Stimulated activated CD4-positive, alpha-beta T cell treated with anti-CD3 and anti-CD28 coated beads, Interleukin-12 subunit alpha, Interleukin-12 subunit beta, amount 100 ng/mL, for 4 hours (primary cell): ENCODE measurements at regions not wholly inside any gene's neighbourhood (a gene's known extent, or its start where the extent isn't known, plus 50 kb on each side); places are given as distances from the start of the nearest gene placed in this dataset.
"Not testable (repeated sequence)": the region's sequence is repeated elsewhere in the genome, so short reads cannot be mapped to it uniquely, and the experiment has no call there.

Source experiments
- DNase-seq: peaks from one replicate; pipeline ENCODE4 v3.0.0-alpha.2; 2020

DNA sequence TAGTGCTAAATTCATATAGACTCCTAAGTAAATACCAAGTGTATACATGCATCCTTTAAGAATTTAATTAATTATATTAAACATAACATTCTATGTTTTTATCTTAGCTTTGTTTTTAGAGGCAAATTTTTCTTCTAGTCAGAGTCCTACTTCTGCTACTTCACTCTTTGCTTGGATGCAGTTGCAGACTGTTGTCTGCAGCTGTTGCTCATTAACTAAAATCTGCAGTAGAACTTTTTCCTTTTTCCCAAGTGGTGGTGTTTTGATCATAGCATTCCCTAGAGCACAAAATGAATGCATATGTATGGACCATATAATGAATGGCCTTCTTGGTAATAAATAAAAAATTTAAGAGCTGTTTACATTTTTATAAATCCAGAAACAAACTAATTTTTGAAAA lies 198.3 kb downstream of the CASP12 start:
- DNase-seq: no peak

DNA sequence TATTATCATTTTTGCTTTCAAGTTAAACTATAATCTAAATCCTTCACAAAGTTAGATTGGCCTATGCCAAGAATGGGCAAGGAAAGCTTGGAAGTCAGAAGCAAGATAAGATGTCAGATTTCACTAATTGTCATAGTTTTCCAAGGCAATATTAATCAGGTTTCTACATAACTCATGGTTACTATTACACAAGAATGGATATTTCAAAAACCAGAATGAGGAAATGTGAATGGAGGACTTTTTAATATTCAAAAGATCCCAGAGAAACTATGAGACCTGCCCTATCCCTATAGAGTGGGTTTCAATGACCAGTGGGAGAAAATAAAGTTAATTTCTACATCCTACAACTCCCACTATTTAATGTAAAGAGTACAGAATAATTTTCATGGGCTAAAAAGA lies 203.2 kb downstream of the CASP12 start:
- no peak for DNase-seq

DNA sequence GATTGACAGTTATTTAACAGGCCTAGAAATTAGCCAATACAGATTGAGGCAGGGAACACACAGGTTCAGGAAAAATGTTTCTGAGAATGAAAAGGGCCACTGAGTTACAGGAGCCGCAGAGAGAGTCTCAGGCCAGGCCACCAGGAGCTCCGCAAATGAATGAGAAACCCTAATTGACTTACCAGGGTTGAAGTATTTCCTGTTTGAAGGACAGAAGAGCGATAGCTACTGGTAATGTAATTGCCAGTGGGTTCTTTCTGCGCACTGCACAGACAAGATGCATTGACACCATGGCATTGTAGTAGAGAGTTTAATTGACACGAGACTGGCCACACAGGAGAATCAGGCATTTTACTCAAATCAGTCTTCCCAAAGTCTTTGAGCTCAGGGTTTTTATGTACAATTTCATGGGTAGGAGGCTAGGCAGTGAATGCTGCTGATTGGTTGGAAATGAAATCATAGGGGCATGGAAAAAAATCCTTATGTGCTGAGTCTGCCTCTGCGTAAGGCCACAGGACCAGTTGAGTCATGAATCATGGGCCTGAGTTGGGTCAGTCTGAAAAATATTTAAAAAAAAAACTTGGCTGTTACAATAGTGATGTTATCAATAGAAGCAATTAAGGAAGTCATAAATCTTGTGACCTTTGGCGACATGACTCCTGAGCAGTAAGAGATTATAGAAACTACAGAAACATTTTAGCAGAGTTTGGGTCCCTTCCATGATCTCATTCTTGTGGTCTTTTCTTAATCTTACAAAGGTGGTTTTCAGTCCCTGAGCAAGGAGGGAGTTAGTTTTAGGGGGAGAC lies 203.8 kb downstream of the CASP12 start:
- no peak for DNase-seq

DNA sequence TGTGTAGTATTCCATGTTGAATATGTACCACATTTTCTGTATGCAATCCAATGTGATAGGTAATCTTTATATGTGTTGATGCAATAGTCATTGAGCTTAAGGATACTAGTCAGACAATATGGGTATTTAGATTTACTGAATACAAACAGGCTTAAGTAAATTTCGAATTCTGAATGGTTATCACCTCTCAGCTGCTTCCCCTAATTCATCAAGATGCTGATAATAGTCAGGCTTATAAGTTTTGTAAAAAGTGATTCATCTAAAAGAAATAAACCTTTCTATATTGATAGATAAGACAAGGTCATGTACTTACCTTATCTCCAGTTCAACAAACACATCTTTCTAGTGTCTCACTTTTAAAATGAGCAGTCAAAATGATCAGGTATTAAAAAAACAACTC lies 205.5 kb downstream of the CASP12 start:
- DNase-seq: no peak

DNA sequence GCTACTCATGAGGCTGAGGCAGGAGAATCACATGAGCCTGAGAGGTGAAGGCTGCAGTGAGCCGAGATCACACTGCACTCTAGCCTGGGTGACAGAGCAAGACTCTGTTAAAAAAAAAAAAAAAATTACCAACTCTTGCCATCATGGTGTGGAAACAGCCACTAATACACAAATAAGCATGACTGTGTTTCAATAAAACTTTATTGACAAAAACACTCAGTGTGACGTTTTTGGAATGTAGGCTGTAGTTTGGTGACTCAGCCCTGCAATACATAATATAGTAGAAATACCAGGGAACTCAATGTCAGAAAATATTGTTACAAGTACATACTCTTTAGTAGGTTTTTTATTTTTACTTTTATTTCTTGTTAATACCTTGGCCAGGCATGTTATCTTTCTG lies 207.1 kb downstream of the CASP12 start:
- DNase-seq: no peak

DNA sequence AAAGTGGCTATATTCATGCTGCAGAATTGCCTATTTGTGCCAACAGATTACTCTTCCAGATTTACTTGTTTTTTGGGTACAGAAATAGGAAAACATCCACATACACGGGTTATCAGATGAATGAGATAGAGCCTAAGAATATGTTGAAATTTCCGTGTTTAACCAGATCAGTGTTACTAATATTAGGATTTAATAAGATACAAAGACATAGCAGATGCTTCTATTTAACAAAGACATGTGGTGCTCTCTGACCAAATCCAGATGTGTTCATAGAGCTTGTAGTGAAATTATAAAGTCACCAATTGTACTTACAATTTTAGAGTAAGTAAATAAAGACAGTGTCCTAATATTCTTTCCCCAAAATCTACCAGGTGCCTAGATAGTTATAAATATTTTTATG lies 208.0 kb downstream of the CASP12 start:
- no peak for DNase-seq

DNA sequence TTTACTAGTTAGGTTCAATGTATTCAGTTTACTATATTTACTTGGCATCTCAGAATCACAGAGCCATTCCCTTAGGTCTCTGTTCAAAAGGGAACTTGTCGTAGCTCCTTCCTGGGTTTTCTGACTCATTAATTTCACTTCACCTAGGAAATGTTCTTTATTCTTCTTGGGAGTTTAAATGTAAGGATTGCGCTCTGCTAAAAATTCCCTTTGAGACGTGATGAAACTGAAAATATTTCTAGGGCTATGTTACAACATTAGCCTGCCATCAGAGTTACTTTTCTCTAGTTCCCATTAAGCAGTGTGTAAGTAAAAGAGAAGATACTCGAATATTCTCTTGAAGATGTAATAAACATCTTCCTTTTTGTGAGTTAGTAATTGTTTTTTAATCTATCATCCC lies 209.5 kb downstream of the CASP12 start:
- DNase-seq: no peak

DNA sequence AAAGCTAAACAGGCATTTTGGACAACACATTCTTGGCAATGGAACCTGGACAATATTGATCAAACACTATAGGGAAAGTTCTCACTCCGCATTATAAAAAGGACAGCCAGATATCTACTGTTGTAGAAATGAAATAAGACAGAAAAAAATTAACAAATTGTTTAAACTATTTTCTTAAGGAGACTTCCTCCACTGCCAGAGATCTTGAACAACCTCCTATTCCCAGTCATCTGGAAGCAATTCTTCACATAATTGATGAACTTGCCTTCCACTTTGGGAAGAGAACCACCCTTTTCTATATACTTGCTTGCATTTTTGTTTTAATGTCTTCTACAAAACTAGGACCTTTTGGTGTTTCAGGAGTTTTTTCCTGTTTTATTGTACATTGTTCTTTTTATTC lies 216.1 kb downstream of the CASP12 start:
- DNase-seq: no peak

DNA sequence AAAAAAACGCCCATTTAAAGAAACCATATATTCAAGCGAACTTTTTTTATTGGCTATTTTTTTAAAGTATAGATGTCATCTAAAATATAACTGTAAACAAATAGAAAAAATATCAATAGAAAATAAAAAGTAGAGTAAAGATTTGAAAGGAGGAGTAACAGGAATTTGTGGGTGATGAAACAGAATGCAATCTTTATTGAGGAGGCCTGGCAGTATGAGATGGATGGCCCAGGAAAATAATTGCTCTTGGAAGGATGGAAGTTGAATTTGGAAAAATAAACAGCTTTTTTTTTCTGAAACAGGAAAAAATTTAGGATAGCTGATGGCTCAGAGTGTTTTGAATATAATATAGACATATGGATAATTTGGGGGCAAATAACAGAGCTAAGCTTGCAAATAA lies 219.0 kb downstream of the CASP12 start:
- DNase-seq: no peak

DNA sequence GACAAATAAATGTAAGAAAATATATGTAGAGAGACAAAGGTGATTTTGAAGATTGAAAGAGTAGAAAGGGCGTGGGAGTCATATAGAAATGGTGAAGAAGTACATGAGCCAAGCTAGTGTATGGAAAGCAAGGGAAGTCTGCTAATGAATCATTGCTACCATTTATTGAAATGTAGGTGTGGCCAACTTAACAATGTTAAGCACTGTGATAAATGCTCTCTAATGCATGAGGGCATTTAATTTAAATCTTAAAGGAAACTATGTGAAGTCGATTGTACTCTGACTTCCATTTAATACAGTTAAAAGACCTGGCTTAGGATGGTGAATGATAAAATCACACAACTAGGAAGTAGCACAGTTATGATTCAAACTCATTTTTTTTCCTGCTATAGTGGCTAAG lies 219.9 kb downstream of the CASP12 start:
- no peak for DNase-seq

DNA sequence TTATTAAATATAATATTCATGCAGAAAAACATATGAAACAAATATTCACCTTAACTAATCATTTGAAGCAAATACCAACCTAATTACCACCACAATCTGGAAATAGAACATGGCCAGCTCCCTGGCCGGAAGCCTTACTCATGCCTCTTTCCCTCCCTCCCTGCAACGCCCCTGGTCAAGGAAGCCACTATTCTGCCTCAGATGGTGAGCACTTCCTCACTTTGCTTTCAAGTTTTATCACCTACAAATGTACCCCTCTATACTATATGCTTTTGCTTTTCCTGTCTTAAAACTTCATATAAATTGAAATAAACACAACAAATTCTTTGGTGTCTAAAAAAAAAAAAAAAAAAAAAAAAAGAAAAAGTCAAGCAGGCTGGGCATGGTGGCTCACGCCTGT lies 221.2 kb downstream of the CASP12 start:
- DNase-seq: not testable (repeated sequence)

DNA sequence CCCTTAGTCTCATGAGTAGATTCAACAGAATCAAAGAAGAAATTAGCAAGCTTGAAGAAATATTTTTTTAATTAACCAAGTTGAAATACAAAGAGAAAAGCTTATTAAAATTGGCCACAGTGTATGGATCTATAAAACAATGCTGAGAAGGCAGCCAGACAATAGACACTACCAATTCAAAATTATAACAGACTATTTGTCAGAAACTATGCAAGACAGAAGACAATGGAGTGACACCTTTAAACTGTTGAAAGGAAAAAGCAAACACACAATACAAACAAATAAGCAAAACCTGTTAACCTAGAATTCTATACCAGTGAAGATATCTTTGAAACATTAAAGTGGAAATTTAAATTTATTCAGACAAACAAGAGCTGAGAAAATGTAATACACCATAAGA lies 225.4 kb downstream of the CASP12 start:
- no peak for DNase-seq

DNA sequence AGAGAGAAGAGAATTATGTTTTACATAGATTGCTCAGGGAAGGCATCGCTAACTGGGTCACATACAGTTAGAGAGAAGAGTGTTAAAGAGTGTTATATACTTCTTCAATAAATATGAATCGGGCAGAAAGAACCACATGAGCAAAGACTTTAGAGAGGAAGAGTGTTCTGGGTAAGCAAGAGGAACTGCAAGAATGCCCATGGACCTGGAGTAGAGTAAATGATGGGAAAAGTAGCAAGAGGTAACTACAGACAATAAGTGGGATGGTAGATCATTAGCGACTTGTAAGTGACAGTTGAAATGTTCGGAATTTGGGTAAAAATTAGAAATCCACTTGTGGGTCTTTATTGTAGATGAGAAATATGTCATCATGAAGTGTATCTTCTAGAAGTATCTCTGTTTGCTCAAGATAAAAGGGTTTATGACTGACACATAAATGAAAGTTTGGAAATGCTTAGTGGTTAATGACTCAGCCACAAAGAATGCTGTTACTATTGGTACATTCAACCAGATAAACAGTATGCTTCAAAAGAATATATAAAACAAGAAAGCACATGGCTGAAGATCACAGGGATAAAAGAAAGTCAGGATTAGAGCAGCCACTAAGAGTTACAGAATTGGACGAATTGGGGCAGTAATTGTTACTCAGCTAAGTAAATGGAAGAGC lies 229.3 kb downstream of the CASP12 start:
- no peak for DNase-seq

DNA sequence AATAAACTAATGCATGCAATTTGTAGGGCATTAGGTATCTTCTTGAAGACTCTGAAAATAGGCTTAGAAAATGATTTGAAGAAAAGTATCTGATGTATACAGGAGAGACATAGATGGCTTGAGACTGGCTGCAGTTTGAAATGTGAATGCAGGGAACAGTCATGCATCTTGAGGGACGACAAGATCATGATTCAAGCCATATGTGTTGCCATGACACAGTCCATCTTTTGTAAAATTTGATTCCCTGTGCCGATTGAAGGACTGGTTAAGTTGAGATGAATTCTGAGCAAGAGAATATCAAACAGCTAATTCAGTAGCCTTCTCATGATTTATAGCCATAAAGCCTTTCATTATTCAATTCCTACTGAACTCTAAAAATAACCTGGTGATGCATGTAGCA lies 231.6 kb downstream of the CASP12 start:
- DNase-seq: no peak

DNA sequence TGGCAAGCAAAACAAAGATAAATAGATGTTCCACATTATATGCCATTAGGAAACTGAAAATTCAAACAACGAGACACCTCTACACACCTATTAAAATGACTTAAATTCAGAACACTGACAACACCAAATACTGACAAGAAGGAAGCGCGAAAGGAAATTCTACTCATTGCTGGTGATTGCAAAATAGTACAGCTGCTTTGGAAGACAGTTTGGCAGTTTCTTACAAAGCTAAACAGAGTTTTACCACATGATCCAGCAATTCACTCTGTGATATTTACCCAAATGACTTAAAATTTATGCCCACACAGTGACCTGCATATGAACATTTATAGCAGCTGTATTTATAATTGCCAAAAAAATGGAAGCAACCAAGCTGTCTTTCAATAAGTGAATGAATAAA lies 232.6 kb downstream of the CASP12 start:
- DNase-seq: no peak

DNA sequence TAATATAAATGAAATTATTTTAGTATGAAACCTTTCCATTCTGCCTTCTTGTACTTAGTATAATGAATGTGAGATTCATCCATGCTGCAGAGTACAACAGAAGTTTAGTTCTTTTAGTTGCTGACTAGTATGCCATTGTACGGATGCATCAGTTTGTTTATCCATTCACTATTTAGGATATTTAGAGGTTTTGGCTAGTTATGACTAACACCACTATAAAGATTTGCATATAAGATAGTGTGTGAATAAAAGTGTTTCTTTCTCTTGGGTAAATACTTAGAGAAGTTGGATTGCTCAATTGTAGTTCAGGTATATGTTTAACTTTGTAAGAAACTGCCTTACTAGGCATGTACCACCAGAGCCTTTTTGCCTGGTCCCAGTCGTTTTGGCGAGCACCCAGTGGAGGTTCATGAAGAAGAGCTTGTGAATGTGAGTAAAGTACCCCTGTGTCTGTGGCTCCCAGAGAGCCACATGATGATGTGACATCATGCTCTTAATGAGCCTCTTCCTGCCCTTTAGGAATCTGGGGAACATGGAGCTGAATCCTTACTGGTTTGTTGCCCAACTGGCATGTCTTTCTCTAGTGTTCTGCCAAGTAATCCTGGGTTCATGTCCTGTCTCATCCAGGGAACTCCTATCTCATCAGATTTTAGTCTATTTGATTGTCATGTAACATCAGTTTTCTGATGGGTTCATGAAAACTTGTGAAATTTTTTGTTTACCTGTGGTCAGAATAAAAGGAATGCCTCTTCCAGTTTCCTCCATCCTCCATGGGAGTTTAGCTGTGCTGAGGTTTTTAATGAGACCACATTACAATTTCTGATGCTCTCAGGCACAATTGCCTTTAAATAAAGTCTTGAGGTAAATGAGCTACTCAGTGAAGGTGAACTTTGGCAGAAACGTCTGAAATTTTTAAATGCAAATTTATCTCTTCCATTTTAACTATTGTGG lies 234.8 kb downstream of the CASP12 start:
- no peak for DNase-seq

DNA sequence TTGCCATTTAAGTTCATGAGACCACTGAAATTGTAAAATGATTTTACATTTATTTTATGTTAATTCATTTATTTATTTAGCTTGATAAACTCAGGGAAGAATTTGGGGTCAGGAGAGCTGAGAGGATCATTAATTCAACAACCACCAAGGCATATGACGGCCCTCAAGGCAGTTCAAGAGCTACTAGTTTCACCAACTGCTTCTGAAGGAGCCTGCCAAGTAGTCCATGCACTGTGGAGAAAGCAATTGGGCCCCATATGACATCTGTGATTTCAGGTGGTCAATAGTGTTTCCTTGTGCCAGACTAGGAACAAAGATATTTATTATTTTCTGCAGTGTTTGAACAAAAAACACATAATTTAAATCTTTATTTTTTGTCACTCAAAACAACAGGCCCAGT lies 236.4 kb downstream of the CASP12 start:
- no peak for DNase-seq

DNA sequence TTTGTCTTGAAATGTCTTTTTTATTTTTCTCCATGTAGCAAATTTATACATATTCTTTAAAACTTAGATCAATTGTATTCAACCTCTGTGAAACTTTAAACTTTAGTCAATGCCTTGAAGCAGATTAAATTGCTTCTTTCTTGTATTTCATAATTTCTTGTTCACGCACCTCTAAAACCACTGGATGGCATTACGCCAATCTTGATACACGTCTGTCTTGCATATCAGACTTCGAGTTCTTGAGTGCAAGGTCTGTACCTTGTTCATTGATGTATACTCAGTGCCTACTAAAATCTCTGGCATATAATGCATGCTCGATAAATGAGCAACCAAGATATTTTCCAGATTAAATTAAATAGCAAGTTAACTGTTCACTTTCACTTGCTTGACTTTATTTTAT lies 236.8 kb downstream of the CASP12 start:
- DNase-seq: no peak

DNA sequence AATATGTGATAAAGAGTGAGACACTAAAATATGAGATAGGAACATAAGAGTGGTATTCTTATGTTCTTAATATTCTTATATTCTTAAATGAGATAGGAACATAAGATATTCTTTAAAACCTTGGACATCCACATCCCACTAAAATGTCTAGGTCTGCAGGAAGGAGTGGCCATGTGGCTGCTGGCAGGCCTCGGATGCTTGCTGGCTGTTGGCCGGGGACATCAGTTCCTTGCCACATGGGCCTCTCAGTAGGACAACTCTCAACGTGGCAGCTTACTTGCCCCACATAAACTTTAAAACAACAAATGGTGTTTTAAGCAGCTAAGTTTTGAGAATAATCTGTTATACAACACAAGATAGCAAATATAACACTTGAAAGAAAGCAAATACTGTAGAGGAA lies 240.1 kb downstream of the CASP12 start:
- DNase-seq: no peak

DNA sequence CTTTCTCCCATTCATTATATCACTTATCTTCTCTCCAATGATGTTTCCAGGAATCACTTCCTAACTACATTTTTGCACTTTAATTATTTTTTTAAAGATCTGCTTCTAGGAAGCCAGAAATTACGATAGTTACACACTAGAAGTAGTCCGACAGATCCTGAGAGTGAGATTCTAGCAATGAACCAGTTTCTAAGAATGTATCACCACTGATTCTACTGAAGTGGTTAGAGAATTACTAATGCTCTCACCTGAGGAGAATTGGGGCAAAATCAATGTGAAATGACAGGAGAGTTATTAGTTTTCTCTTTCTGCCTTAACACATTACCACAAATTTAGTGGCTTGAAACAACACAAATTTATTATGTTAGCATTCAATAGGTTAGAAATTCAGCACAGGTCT lies 241.2 kb downstream of the CASP12 start:
- DNase-seq: no peak

DNA sequence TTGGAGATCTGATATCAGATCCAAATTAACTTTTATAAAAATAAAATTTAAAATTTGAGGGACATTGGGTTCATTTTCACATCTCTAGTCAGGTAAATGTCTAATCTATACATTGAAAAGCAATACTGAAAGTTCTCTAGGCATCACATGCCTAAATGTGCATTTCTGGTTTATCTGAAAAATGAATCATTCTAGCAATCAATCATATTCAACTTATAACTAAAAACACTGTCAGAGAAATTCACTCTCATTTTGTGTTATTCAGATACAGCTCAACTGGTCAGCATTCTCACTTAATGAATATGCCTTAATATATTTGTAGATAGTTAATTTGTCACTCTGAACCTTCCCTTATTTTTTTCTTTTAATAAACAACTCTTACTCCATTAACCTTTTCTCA lies 243.2 kb downstream of the CASP12 start:
- no peak for DNase-seq

DNA sequence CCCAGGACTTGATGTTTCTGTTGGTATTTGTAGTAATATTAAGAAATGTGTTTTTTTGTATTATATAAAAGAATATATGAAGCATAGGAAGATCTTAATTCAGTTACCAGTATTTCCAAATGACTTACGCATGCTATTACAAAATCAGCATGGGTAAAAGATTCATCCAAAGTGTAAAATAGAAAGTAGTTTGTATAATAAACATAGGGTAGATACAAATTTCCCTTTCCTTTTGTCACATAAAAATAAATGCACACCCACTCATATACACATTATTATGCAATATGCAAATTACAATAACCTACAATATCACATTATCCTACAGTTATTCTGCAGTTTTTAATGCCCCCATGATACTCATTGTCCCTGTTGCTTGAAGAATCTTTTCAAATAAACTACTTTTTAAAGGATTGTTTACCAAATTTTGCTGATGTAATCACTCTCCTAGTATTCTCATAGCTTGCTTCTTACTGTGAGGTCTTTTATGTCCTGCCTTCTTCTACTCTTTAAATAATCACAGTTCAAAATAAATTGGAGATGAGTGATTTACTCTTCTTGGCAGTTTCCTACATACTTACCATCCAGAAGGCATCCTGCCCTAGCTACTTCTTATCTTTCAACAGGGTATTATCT lies 244.0 kb downstream of the CASP12 start:
- no peak for DNase-seq

DNA sequence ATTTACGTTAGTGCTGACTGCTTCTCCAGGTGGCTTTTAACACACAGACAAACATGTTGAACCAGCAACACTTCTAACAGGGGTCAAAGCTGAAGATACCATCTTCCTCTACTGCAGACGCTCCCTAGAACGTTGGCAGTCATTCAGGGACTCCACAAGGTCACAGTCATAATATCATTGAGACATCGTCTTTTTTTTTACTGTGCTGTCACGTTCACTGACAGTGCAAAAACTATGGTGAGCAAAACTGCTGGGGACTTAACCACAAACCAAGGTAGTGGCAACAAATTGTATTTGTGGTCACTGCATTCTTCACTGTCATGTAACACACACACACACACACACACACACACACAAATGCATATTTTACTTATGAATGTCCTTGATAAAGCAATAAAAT lies 244.9 kb downstream of the CASP12 start:
- no peak for DNase-seq
